Stimulated activated memory B cell treated with anti-CD40 and anti-IgM and Interleukin-4, amounts not matched to agents 10 μg/mL and 1 μg/mL and 100 μg/mL, for 72 hours (primary cell): ENCODE measurements at regions not wholly inside any gene's neighbourhood (a gene's known extent, or its start where the extent isn't known, plus 50 kb on each side); places are given as distances from the start of the nearest gene placed in this dataset.

Experiments
- ATAC-seq: fragments of 150-1000 bp; cut with Tn5 transposase; 2 replicates; pipeline ENCODE4 v1.10.0; 2021
- H3K27ac Mint-ChIP-seq: one replicate; pipeline ENCODE4 v1.8.0; 2022; ENCODE audit warnings: mild to moderate bottlenecking, mixed read lengths
- H3K27me3 Mint-ChIP-seq: one replicate; pipeline ENCODE4 v1.8.0; 2022; ENCODE audit warnings: mixed read lengths
- H3K36me3 Mint-ChIP-seq: one replicate; pipeline ENCODE4 v1.8.0; 2022; ENCODE audit warnings: mixed read lengths
- H3K4me1 Mint-ChIP-seq: one replicate; pipeline ENCODE4 v1.8.0; 2022; ENCODE audit warnings: mixed read lengths
- H3K4me3 Mint-ChIP-seq: one replicate; pipeline ENCODE4 v1.8.0; 2022; ENCODE audit warnings: mild to moderate bottlenecking, moderate library complexity, mixed read lengths
- H3K9me3 Mint-ChIP-seq: one replicate; pipeline ENCODE4 v1.8.0; 2022; ENCODE audit warnings: mixed read lengths

- H3K36me3 Mint-ChIP-seq: no peaks in the 10 kb centered on the region
- no peak overlapping the region for H3K4me3 Mint-ChIP-seq
- H3K27me3 Mint-ChIP-seq: peaks cover 17% of the 10 kb centered on the region
- no peaks in the 10 kb centered on the region for H3K4me1 Mint-ChIP-seq
- no peak for ATAC-seq
- H3K9me3 Mint-ChIP-seq: no peaks in the 10 kb centered on the region
- H3K27ac Mint-ChIP-seq: no peak overlapping the region
Observed at GRCh38 chr1:48049823-48050535, 52.8 kb upstream of the TRABD2B start.

DNA sequence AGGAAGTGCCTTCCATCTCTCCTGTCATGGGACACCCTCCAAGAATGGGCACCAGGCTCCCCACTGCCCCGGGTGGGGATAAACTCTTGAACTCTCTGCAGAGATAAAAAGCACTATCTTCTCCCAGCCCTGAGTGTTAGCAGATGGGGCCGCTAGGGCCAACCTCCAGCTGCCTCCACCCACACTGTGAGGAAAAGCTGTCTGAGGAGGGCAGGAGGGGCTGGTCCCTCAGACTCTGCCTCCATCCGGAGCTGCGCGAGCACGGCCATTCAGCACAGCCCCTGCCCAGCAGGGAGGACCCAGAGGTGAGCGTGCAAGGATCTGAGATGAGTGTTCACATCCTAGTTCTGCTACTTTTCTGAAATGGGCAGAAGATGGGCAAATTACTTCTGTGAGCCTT, 51.8 kb upstream of the TRABD2B start:
- Mint-ChIP-seq H3K27me3 (peaks cover 17% of the 10 kb centered on the region), H3K4me3 (no peak overlapping the region), H3K9me3 (no peaks in the 10 kb centered on the region), H3K36me3 (no peaks in the 10 kb centered on the region), H3K4me1 (no peaks in the 10 kb centered on the region), H3K27ac (no peak overlapping the region)
- ATAC-seq: no peak

DNA sequence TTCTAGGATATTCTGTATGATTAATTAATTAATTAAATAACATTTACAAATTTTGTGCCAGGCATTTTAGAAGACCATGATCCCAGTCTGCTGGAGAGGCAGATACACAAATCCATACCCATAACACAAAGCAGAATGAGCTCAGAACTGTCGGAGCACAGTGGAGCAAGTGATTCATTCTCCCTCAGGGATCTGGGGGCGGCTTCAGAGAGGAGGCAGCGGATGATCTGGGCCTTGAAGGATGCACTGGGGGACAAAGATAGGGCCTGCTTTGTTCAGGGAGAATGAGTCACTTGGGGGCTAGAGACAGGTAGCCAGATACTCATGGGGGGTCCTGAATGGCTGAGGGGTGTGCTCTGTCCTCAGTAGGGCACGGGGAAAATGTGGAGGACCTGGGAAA, 50.9 kb upstream of the TRABD2B start:
- H3K4me1 Mint-ChIP-seq: no peaks in the 10 kb centered on the region
- H3K36me3 Mint-ChIP-seq: no peaks in the 10 kb centered on the region
- H3K9me3 Mint-ChIP-seq: no peaks in the 10 kb centered on the region
- no peak overlapping the region for H3K4me3 Mint-ChIP-seq
- peaks cover 17% of the 10 kb centered on the region for H3K27me3 Mint-ChIP-seq
- H3K27ac Mint-ChIP-seq: no peak overlapping the region
- no peak for ATAC-seq

DNA sequence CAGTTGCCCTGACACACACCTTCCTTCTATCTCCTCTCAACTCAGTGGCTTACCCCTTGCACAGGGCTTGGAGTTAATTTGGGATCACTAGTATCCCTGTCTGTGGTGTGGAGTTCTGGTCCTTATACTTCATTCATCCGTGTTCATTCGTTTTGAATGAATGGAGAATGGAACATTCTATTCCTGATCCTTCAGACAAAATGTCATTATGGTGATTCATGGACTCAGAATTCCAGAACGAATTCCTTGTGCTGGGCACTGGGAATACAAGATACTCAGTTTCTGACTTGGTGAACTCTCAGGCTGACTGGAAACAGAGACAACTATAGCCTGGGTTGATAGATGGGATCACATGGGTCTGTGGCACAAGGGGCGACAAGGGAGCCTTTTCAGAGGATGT, 49.9 kb upstream of the TRABD2B start:
- Mint-ChIP-seq H3K4me3 (no peak overlapping the region), H3K27ac (no peak overlapping the region), H3K9me3 (no peaks in the 10 kb centered on the region), H3K27me3 (peaks cover 18% of the 10 kb centered on the region), H3K4me1 (no peaks in the 10 kb centered on the region), H3K36me3 (no peaks in the 10 kb centered on the region)
- no peak for ATAC-seq
